BLaER1 (cell line): ENCODE measurements at regions not wholly inside any gene's neighbourhood (a gene's known extent, or its start where the extent isn't known, plus 50 kb on each side); places are given as distances from the start of the nearest gene placed in this dataset.
A peak's percentile ranks its signal among the peaks of the same experiment; 100 is the strongest.

Source experiments
- H3K27ac ChIP-seq: shearing (Covaris generic); formaldehyde crosslinking; 2 replicates; pipeline ENCODE4 v1.8.1; 2022
- H3K27me3 ChIP-seq: shearing (Covaris generic); formaldehyde crosslinking; 2 replicates; pipeline ENCODE4 v1.8.1; 2022
- H3K36me3 ChIP-seq: shearing (Covaris generic); formaldehyde crosslinking; 2 replicates; pipeline ENCODE4 v1.8.1; 2022
- H3K4me1 ChIP-seq: shearing (Covaris generic); formaldehyde crosslinking; 2 replicates; pipeline ENCODE4 v1.8.1; 2022
- H3K4me2 ChIP-seq: shearing (Covaris generic); formaldehyde crosslinking; 2 replicates; pipeline ENCODE4 v1.8.1; 2022
- H3K4me3 ChIP-seq: shearing (Covaris generic); formaldehyde crosslinking; 2 replicates; pipeline ENCODE4 v1.8.1; 2022
- H3K9ac ChIP-seq: shearing (Covaris generic); formaldehyde crosslinking; 2 replicates; pipeline ENCODE4 v1.8.1; 2022
- H3K9me3 ChIP-seq: shearing (Covaris generic); formaldehyde crosslinking; 2 replicates; pipeline ENCODE4 v1.8.1; 2022
- H4K20me1 ChIP-seq: shearing (Covaris generic); formaldehyde crosslinking; 2 replicates; pipeline ENCODE4 v1.8.1; 2022
- Cebpa-rat ChIP-seq: shearing (Covaris generic); IDR thresholded peaks from 2 replicates; pipeline ENCODE4 v1.8.1; 2022

DNA sequence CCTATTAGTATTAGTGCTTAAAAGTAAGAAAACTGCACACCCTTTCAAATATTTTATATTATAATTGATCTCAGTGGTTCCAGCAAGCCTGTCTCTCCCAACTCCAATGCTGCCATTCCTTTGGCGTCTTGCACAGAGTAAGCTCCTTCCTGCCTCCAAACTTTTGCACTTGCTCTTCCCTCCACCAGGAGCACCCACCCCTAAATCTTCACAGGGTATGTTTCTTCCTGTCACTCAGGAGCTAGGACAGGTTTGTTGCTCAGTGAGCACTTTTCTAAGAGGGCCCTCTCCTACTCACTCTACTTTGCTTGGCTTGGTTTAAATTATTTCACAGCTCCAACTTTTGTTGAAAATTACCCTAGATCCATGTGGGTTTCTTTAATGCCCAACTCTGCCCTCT lies 189.1 kb upstream of the ADRA1B start:
- Histone ChIP-seq H3K27ac (no peak overlapping the region), H3K36me3 (no peaks in the 10 kb centered on the region), H4K20me1 (no peaks in the 10 kb centered on the region), H3K4me2 (no peak overlapping the region), H3K9me3 (no peaks in the 10 kb centered on the region), H3K4me1 (peaks cover 32% of the 10 kb centered on the region), H3K4me3 (no peak overlapping the region), H3K9ac (no peak overlapping the region), H3K27me3 (no peaks in the 10 kb centered on the region)
- TF ChIP-seq Cebpa-rat = no peak

DNA sequence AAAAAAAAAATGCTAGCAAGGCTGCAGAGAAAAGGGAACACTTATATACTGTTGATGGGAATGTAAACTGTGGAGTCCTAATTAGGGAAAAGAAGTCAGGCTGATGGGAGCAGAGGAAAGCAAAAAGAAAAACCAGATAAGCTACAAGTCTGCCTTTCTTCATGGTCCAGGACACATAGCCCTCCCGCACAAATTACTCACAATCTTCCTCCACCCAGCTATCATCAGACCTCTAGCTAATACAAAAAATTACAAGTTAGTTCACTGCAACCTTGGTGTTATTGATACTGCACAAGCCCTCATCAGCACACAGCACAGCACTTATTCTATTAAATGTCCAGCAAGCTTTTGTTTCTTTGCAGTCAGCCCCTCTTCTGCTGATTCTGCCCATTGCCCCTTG lies 186.0 kb upstream of the ADRA1B start:
- Histone ChIP-seq H3K36me3 (no peaks in the 10 kb centered on the region), H3K9me3 (no peaks in the 10 kb centered on the region), H3K4me2 (peak overlapping the region; percentile 35), H3K4me3 (no peak overlapping the region), H3K27ac (no peak overlapping the region), H3K4me1 (peaks cover 53% of the 10 kb centered on the region), H3K9ac (no peak overlapping the region), H4K20me1 (no peaks in the 10 kb centered on the region), H3K27me3 (no peaks in the 10 kb centered on the region)
- TF ChIP-seq Cebpa-rat = no peak

DNA sequence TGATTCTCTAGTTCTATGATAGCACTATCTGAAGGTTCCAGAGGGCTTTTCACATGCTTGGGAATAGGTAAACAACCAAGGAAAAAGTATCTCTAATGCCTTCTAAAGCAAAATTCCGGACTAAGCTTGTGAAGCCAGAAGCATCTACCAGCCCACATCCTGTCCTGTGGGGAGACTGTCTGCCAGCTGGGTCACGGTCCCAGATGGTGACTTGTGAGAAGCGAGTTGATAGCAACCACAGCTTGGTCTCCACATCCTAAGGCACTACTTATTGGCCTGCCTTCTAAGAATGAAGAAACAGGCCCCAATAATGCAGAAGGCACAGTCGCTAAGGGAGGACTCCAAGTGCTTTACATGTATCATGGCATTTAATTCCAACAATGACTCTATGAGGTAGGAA lies 184.1 kb upstream of the ADRA1B start:
- Histone ChIP-seq H3K4me3 (no peak overlapping the region), H3K4me2 (peak overlapping the region; percentile 66), H4K20me1 (no peaks in the 10 kb centered on the region), H3K4me1 (peaks cover 47% of the 10 kb centered on the region), H3K9me3 (no peaks in the 10 kb centered on the region), H3K27me3 (no peaks in the 10 kb centered on the region), H3K27ac (no peak overlapping the region), H3K36me3 (no peaks in the 10 kb centered on the region), H3K9ac (no peak overlapping the region)
- TF ChIP-seq Cebpa-rat = no peak

GRCh38 chr5:159734366-159734765 lies 181.9 kb upstream of the ADRA1B start:
- peak overlapping the region; percentile 47 for H3K4me2 ChIP-seq
- H3K36me3 ChIP-seq = no peaks in the 10 kb centered on the region
- no peak overlapping the region for H3K9ac ChIP-seq

DNA sequence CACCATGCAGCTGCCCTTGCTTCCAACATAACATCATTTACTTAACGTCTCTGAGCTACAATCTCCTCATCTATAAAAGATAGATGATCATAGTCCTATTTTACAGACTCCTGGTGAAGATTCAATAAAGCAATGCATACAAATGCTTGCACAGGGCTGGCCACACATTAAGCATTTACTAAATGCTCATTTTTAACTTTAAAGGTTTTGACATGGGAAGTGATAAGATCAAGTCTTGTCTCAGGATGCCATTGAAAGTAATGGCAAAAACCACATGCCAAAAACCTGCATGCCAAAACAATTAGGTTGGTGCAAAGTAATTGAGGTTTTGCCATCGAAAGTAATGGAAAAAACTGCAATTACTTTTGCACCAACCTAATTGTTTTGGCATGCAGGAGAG lies 181.2 kb upstream of the ADRA1B start:
- Histone ChIP-seq H3K4me2 (peak overlapping the region; percentile 47; the same call in 1 of the 2 replicates), H3K9me3 (no peaks in the 10 kb centered on the region), H3K36me3 (no peaks in the 10 kb centered on the region), H3K4me1 (peaks cover 42% of the 10 kb centered on the region), H4K20me1 (no peaks in the 10 kb centered on the region), H3K9ac (no peak overlapping the region), H3K27me3 (no peaks in the 10 kb centered on the region), H3K4me3 (no peak overlapping the region), H3K27ac (no peak overlapping the region)
- no peak for TF ChIP-seq Cebpa-rat

More at GRCh38 chr5:159734366-159734765, 181.9 kb upstream of the ADRA1B start:
- peaks cover 47% of the 10 kb centered on the region for H3K4me1 ChIP-seq
- H3K4me3 ChIP-seq = no peak overlapping the region
- H4K20me1 ChIP-seq = no peaks in the 10 kb centered on the region
- H3K27ac ChIP-seq = no peak overlapping the region
- TF ChIP-seq Cebpa-rat = no peak
- no peaks in the 10 kb centered on the region for H3K27me3 ChIP-seq
- H3K9me3 ChIP-seq = no peaks in the 10 kb centered on the region

DNA sequence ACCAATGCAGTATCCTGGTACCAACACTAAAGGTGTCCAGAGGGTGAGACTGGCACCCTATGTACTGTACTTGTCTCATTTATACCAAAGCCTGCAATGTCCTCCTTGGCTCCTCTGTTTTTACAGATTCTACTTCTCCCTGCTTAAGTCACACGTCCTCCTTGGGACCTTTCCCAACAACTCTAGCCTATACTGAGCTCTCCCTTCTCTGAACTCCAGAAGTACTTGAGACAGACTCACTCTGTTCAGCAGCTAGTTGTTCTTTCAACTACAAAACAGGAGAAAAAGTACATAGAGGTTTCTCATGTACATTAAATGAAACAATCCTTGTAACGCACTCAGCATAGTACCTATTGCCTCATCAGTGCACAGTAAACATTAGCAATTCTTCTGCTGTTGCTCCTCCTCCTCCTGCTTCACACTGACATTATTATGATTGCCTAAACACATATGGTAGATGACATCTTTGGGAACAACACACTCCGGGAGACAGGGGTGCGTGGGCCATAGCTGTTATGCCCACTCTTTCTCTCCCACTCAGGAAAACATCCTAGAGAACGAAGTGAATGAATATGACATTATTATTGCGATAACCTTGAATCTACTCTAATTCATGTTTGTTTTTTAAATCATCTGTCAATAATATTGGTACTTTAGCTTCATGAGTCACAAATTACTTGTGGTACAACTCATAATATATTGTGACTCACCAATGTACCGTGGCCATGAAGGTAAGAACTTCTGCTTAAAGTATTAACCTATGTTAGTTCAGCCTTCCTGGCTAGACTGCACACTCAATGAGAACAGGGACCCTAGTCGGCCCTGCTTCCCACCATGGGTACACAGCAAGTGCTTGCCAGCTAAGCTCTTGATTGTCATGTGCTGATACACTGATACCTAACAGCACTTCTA lies 180.3 kb upstream of the ADRA1B start:
- Histone ChIP-seq H3K9me3 (no peaks in the 10 kb centered on the region), H3K4me1 (peaks cover 32% of the 10 kb centered on the region), H3K36me3 (no peaks in the 10 kb centered on the region), H3K27me3 (no peaks in the 10 kb centered on the region), H4K20me1 (no peaks in the 10 kb centered on the region), H3K4me2 (no peak overlapping the region), H3K9ac (no peak overlapping the region), H3K27ac (no peak overlapping the region), H3K4me3 (no peak overlapping the region)
- TF ChIP-seq Cebpa-rat = no peak

DNA sequence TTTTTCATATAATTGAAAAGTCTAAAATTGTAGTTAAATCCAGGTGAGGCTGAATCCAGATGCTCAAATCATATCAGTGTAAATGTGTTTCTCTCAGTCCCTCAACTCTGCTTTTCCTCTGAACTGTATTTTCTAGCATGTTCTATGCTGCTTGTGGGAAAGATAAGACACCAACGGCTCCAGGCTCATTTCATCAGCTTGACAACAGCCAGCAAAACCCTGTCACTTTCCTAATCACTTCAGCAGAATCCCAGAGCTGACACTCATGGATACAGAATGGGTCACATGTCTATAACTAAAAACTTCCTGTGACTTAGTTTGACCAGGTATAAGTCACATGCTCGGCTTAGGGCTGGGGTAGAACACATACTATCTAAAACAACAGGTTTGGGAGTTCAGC lies 179.4 kb upstream of the ADRA1B start:
- Histone ChIP-seq H3K9ac (no peak overlapping the region), H3K4me1 (peaks cover 26% of the 10 kb centered on the region), H3K9me3 (peaks cover 2% of the 10 kb centered on the region), H4K20me1 (no peaks in the 10 kb centered on the region), H3K36me3 (no peaks in the 10 kb centered on the region), H3K27me3 (no peaks in the 10 kb centered on the region), H3K27ac (no peak overlapping the region), H3K4me2 (no peak overlapping the region), H3K4me3 (no peak overlapping the region)
- no peak for TF ChIP-seq Cebpa-rat

DNA sequence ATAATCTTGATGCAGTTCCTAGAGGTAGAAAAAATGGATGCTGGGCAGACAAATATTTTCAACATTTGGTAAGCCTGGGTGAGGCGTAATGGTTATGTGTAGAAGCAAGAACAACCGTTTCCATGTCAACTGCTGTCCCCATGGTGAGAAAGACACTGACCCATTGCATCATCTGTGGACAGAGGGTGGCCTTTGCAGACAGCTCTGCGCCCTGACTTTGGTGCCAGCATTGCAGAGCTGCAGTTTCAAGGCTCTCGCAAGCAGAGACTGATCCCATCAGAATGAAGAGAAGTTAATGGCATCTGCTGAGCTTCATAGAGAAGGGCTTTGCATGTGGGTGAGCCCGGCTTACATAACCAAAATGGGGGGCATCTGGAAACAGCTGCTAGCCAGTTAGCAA lies 179.0 kb upstream of the ADRA1B start:
- TF ChIP-seq Cebpa-rat = no peak
- peaks cover 22% of the 10 kb centered on the region for H3K4me1 ChIP-seq

GRCh38 chr5:159741829-159742322 lies 174.4 kb upstream of the ADRA1B start:
- Histone ChIP-seq H3K36me3 (no peaks in the 10 kb centered on the region), H4K20me1 (no peaks in the 10 kb centered on the region), H3K4me1 (no peaks in the 10 kb centered on the region), H3K4me2 (no peak overlapping the region), H3K27me3 (no peaks in the 10 kb centered on the region), H3K4me3 (no peak overlapping the region), H3K9me3 (peaks cover 6% of the 10 kb centered on the region), H3K9ac (no peak overlapping the region), H3K27ac (no peak overlapping the region)
- no peak for TF ChIP-seq Cebpa-rat

More for the DNA sequence above, 179.0 kb upstream of the ADRA1B start:
- Histone ChIP-seq H3K9ac (no peak overlapping the region), H4K20me1 (no peaks in the 10 kb centered on the region), H3K27me3 (no peaks in the 10 kb centered on the region), H3K9me3 (peaks cover 6% of the 10 kb centered on the region), H3K4me2 (no peak overlapping the region), H3K36me3 (no peaks in the 10 kb centered on the region), H3K27ac (no peak overlapping the region), H3K4me3 (no peak overlapping the region)

GRCh38 chr5:159743234-159743633 lies 173.0 kb upstream of the ADRA1B start:
- Histone ChIP-seq H3K4me3 (no peak overlapping the region), H3K4me2 (no peak overlapping the region), H4K20me1 (no peaks in the 10 kb centered on the region), H3K36me3 (no peaks in the 10 kb centered on the region), H3K4me1 (no peaks in the 10 kb centered on the region), H3K27ac (no peak overlapping the region), H3K9ac (no peak overlapping the region), H3K9me3 (peaks cover 6% of the 10 kb centered on the region), H3K27me3 (no peaks in the 10 kb centered on the region)
- TF ChIP-seq Cebpa-rat = no peak
